SU-DHL-6 (cell line): ENCODE measurements at regions not wholly inside any gene's neighbourhood (a gene's known extent, or its start where the extent isn't known, plus 50 kb on each side); places are given as distances from the start of the nearest gene placed in this dataset.

Experiments used
- H2AFZ ChIP-seq: fragments of 200-600 bp; sonication (generic); 2 replicates; pipeline ENCODE4 v1.6.1; 2014; ENCODE audit warnings: low read depth, mild to moderate bottlenecking, moderate library complexity, mixed read lengths, antibody characterized with exemption, low read length; ENCODE audit not compliant: severe bottlenecking
- H3F3A ChIP-seq: fragments of 200-600 bp; shearing (Covaris generic); 2 replicates; pipeline ENCODE4 v1.6.0; 2016; ENCODE audit warnings: antibody characterized with exemption, mild to moderate bottlenecking; ENCODE audit not compliant: insufficient read depth
- H3K27ac ChIP-seq: fragments of 200-600 bp; sonication (generic); 2 replicates; pipeline ENCODE4 v1.5.1; 2016; ENCODE audit warnings: low read depth, mild to moderate bottlenecking, low read length, moderate library complexity, mixed read lengths
- H3K27me3 ChIP-seq: fragments of 200-600 bp; sonication (generic), shearing (Covaris generic); 2 replicates; pipeline ENCODE4 v1.6.0; 2014; ENCODE audit warnings: mild to moderate bottlenecking, low read length
- H3K36me3 ChIP-seq: fragments of 200-600 bp; sonication (generic); 2 replicates; pipeline ENCODE4 v1.6.1; 2014; ENCODE audit warnings: mild to moderate bottlenecking, low read length, mixed read lengths
- H3K4me2 ChIP-seq: fragments of 300-600, 200-600 bp; shearing (Covaris generic), sonication (generic); 2 replicates; pipeline ENCODE4 v1.6.0; 2014; ENCODE audit warnings: low read length, low read depth, mild to moderate bottlenecking; ENCODE audit not compliant: poor library complexity, severe bottlenecking
- H3K4me3 ChIP-seq: fragments of 200-600 bp; sonication (generic); 2 replicates; pipeline ENCODE4 v1.5.1; 2014; ENCODE audit warnings: antibody characterized with exemption, low read length, mild to moderate bottlenecking, mixed read lengths; ENCODE audit not compliant: insufficient read depth, poor library complexity, severe bottlenecking
- H3K79me2 ChIP-seq: fragments of 200-600 bp; sonication (generic); 2 replicates; pipeline ENCODE4 v1.6.1; 2014; ENCODE audit warnings: mild to moderate bottlenecking, low read length, moderate library complexity; ENCODE audit not compliant: insufficient read depth
- H3K9ac ChIP-seq: fragments of 200-600 bp; sonication (generic); 2 replicates; pipeline ENCODE4 v1.7.0; 2014; ENCODE audit warnings: mild to moderate bottlenecking, low read length
- H3K9me2 ChIP-seq: fragments of 200-600 bp; sonication (generic); replicated peaks from 2 replicates; pipeline ENCODE4 v1.6.1; 2014; ENCODE audit warnings: low read length; ENCODE audit not compliant: insufficient read depth
- H3K9me3 ChIP-seq: fragments of 200-600 bp; sonication (generic); 2 replicates; pipeline ENCODE4 v1.6.1; 2014; ENCODE audit warnings: low read length, mixed read lengths; ENCODE audit not compliant: insufficient read depth
- H4K20me1 ChIP-seq: fragments of 200-600 bp; sonication (generic); 2 replicates; pipeline ENCODE4 v1.6.1; 2014; ENCODE audit warnings: low read depth, mild to moderate bottlenecking, antibody characterized with exemption, low read length, moderate library complexity, mixed read lengths
- CTCF ChIP-seq: fragments of 200-600 bp; sonication (generic); IDR thresholded peaks from one replicate; pipeline ENCODE4 v1.5.1; 2017; ENCODE audit warnings: antibody characterized with exemption, mild to moderate bottlenecking, low read length, moderate library complexity; ENCODE audit not compliant: insufficient read depth, poor library complexity, severe bottlenecking
- EZH2phosphoT487 ChIP-seq: fragments of 200-600 bp; sonication (generic), shearing (Covaris generic); conservative IDR thresholded peaks from 2 replicates; pipeline ENCODE4 v1.6.1; 2018; ENCODE audit warnings: mild to moderate bottlenecking, antibody characterized with exemption, low read length, moderate library complexity, mixed read lengths

- no peaks in the 10 kb centered on the region for H3K27me3 ChIP-seq
- no peak overlapping the region for H3K9ac ChIP-seq
- TF ChIP-seq EZH2phosphoT487 = no peak
- no peak for TF ChIP-seq CTCF
- no peak overlapping the region for H3K4me2 ChIP-seq
- no peaks in the 10 kb centered on the region for H3K36me3 ChIP-seq
- H3K4me3 ChIP-seq = no peak overlapping the region
- no peaks in the 10 kb centered on the region for H3K79me2 ChIP-seq
- H2AFZ ChIP-seq = no peak overlapping the region
- H3K9me3 ChIP-seq = no peaks in the 10 kb centered on the region
- H3F3A ChIP-seq = no peaks in the 10 kb centered on the region
- no peaks in the 10 kb centered on the region for H3K9me2 ChIP-seq
- no peak overlapping the region for H3K27ac ChIP-seq
- no peaks in the 10 kb centered on the region for H4K20me1 ChIP-seq
Measured at GRCh38 chr5:117337064-117337749, 762.6 kb upstream of the SEMA6A start.

- Histone ChIP-seq H3K9me3 (no peaks in the 10 kb centered on the region), H3K27ac (no peak overlapping the region), H3K4me2 (no peak overlapping the region), H3K27me3 (no peaks in the 10 kb centered on the region), H3K36me3 (no peaks in the 10 kb centered on the region), H3K79me2 (no peaks in the 10 kb centered on the region), H3K9ac (no peak overlapping the region), H3K9me2 (no peaks in the 10 kb centered on the region), H3K4me3 (no peak overlapping the region), H2AFZ (no peak overlapping the region), H3F3A (no peaks in the 10 kb centered on the region), H4K20me1 (no peaks in the 10 kb centered on the region)
- TF ChIP-seq CTCF (no peak), EZH2phosphoT487 (no peak)
Measured at GRCh38 chr5:117336208-117336607, 761.6 kb upstream of the SEMA6A start.

- Histone ChIP-seq H3K4me2 (no peak overlapping the region), H3K9ac (no peak overlapping the region), H3K9me3 (no peaks in the 10 kb centered on the region), H3K27ac (no peak overlapping the region), H2AFZ (no peak overlapping the region), H3K9me2 (no peaks in the 10 kb centered on the region), H3K79me2 (no peaks in the 10 kb centered on the region), H3F3A (no peaks in the 10 kb centered on the region), H4K20me1 (no peaks in the 10 kb centered on the region), H3K27me3 (no peaks in the 10 kb centered on the region), H3K4me3 (no peak overlapping the region), H3K36me3 (no peaks in the 10 kb centered on the region)
- TF ChIP-seq EZH2phosphoT487 (no peak), CTCF (no peak)
Measured at GRCh38 chr5:117333011-117333410, 758.4 kb upstream of the SEMA6A start.

- Histone ChIP-seq H3K4me3 (no peak overlapping the region), H2AFZ (no peak overlapping the region), H3K9ac (no peak overlapping the region), H3K27ac (no peak overlapping the region), H3F3A (no peaks in the 10 kb centered on the region), H3K9me2 (no peaks in the 10 kb centered on the region), H3K4me2 (no peak overlapping the region), H3K9me3 (no peaks in the 10 kb centered on the region), H4K20me1 (no peaks in the 10 kb centered on the region), H3K79me2 (no peaks in the 10 kb centered on the region), H3K27me3 (no peaks in the 10 kb centered on the region), H3K36me3 (no peaks in the 10 kb centered on the region)
- no peak for TF ChIP-seq CTCF
- TF ChIP-seq EZH2phosphoT487 = no peak
Measured at GRCh38 chr5:117332341-117332740, 757.7 kb upstream of the SEMA6A start.
